ENCODE measurements at regions not wholly inside any gene's neighbourhood (a gene's known extent, or its start where the extent isn't known, plus 50 kb on each side); places are given as distances from the start of the nearest gene placed in this dataset.

DNA sequence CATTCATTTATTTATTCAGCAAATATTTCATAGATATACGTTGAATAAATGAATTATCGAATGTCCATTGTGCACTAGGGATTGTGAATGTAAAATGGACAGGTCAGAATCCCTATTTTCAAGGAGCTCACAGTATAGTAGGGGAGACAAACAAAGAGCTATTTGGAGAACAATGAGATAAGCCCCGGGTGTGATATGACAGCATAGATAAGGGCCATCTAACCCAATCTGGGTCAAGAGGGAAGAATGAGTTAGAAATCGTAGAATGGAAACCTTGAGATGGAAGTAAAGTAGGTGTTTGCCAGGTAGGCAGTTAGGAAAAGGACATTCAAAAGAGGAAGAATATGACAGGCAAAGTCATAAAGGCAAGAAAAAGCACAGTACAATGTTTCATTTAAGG lies 132.2 kb upstream of the GOLGA6L4 start:
- no peak overlapping the region for H3K4ac ChIP-seq (ENCODE audit: low read depth, low read length)
- WGBS, 2 experiments (ENCODE audit: extremely low coverage in 2 of 2, insufficient read length in 1 of 2), result 63% methylated on average over 1 of the region's 4 CpGs; no CpG with 5 or more reads in 1 of the 2 experiments
- H3K4me2 ChIP-seq (ENCODE audit: low read depth, low read length), result no peak overlapping the region
- no peak overlapping the region for H2BK20ac ChIP-seq (ENCODE audit: low read depth, low read length)
- no peak overlapping the region for H2AK9ac ChIP-seq (replicated peaks; ENCODE audit: low read depth, low read length, poor library complexity)
- no peak overlapping the region for H2BK5ac ChIP-seq (ENCODE audit: low read depth, low read length, poor library complexity, severe bottlenecking)
- no peaks in the 10 kb centered on the region for H4K20me1 ChIP-seq (ENCODE audit: insufficient read depth, low read length)
- no peak overlapping the region for H3K56ac ChIP-seq (ENCODE audit: extremely low read depth, insufficient read depth, low read length)
- ChIA-PET POLR2A (ENCODE audit: unreplicated experiment) (no interaction called here), CTCF (no interaction called here)
- no TSS peak for BruUV-seq (replicated peaks)
- no peaks in the 10 kb centered on the region for H3K36me3 ChIP-seq (ENCODE audit: control insufficient read depth, insufficient read depth, low read length)
- ATAC-seq (ENCODE audit: low read depth) (no peak), DNase-seq (no peak)
- no peak overlapping the region for H3K18ac ChIP-seq (ENCODE audit: low read depth, low read length)
- no peak overlapping the region for H2BK15ac ChIP-seq (ENCODE audit: low read depth, low read length)
- H2AFZ ChIP-seq (replicated peaks; ENCODE audit: low read length, poor library complexity), result no peak overlapping the region
- no peaks in the 10 kb centered on the region for H3K9me1 ChIP-seq (ENCODE audit: insufficient read depth, low read length)
- no peak overlapping the region for H3K9ac ChIP-seq (ENCODE audit: low read depth, low read length)
- in situ Hi-C loops (cut with MboI; ENCODE audit: low sequenced_read_pairs), result no loop called here
- H3K14ac ChIP-seq (replicated peaks; ENCODE audit: low read depth, low read length), result no peak overlapping the region
- no peak overlapping the region for H2BK120ac ChIP-seq (ENCODE audit: low read depth, low read length)
- H4K8ac ChIP-seq (ENCODE audit: low read depth in 2 of 2, low read length in 2 of 2), result no peak overlapping the region
- H3K23ac ChIP-seq (ENCODE audit: low read depth, low read length), result no peak overlapping the region
- no peaks in the 10 kb centered on the region for H3K27me3 ChIP-seq (ENCODE audit: control insufficient read depth, insufficient read depth, low read length)
- no peak overlapping the region for H3K27ac ChIP-seq (ENCODE audit: insufficient read depth, low read length)
- H4K5ac ChIP-seq (ENCODE audit: low read depth, low read length), result no peak overlapping the region
- no peaks in the 10 kb centered on the region for H3K4me1 ChIP-seq (ENCODE audit: control insufficient read depth, insufficient read depth, low read length)
- no peaks in the 10 kb centered on the region for H3K79me1 ChIP-seq (ENCODE audit: low read depth in 1 of 2, low read length in 2 of 2)
- no peak for TF ChIP-seq RAD21 (IDR thresholded peaks at IDR 0.05; ENCODE audit: low read length)
- no peak overlapping the region for H4K91ac ChIP-seq (ENCODE audit: insufficient read depth, low read depth, low read length)
- intact Hi-C loops (cut with micrococcal nuclease), result no loop called here
- H3K9me3 ChIP-seq (ENCODE audit: control insufficient read depth, insufficient read depth, low read length), result no peaks in the 10 kb centered on the region
- H3K4me3 ChIP-seq (ENCODE audit: insufficient read depth, low read depth, low read length), result no peak overlapping the region
- H2AK5ac ChIP-seq (ENCODE audit: low read depth, low read length), result no peak overlapping the region
- dilution Hi-C loops (cut with HindIII; ENCODE audit: low sequenced_read_pairs, unreplicated experiment), result no loop called here
